ENCODE measurements at regions not wholly inside any gene's neighbourhood (a gene's known extent, or its start where the extent isn't known, plus 50 kb on each side); places are given as distances from the start of the nearest gene placed in this dataset.
A peak's percentile ranks its signal among the peaks of the same experiment; 100 is the strongest.

DNA sequence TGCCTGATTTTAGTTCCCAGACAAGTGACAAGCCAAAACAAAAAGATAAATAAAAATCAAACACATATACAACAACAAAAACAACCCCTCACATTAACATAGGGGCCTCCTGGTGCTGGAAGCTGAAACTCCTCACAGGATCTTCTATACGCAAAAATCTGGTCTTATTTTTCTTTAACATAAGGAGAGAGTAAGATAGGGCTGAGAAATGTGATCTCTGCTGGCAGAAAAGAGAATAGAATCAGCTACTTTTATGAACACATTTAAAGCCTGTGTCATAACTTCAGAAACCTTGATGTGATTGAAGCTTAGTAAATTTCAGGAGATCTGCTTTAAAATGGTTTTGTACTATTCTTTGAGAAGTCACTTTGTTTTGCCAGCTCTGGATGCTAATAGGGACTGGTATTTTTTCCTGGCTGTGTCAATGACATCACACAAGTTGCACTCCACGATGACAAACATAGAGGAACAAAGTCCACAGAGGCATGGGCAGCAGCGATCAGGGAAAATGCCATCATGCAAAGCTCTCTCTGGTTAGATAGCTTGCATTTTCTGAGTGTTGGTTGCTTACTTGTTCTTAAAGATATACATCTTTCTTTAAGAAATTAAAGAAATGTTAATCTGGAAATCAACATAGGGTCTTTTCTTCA, 176.6 kb upstream of the SP4 start:
- TF ChIP-seq POLR2AphosphoS5 (IDR thresholded peaks at IDR 0.05) (peak; percentile 54), POLR2A (IDR thresholded peaks at IDR 0.05) (no peak)
- TF ChIP-seq, protein P1, sequence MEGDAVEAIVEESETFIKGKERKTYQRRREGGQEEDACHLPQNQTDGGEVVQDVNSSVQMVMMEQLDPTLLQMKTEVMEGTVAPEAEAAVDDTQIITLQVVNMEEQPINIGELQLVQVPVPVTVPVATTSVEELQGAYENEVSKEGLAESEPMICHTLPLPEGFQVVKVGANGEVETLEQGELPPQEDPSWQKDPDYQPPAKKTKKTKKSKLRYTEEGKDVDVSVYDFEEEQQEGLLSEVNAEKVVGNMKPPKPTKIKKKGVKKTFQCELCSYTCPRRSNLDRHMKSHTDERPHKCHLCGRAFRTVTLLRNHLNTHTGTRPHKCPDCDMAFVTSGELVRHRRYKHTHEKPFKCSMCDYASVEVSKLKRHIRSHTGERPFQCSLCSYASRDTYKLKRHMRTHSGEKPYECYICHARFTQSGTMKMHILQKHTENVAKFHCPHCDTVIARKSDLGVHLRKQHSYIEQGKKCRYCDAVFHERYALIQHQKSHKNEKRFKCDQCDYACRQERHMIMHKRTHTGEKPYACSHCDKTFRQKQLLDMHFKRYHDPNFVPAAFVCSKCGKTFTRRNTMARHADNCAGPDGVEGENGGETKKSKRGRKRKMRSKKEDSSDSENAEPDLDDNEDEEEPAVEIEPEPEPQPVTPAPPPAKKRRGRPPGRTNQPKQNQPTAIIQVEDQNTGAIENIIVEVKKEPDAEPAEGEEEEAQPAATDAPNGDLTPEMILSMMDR (IDR thresholded peaks at IDR 0.05), result peak in 1 of 4 experiments; percentile 29
